ENCODE measurements at regions not wholly inside any gene's neighbourhood (a gene's known extent, or its start where the extent isn't known, plus 50 kb on each side); places are given as distances from the start of the nearest gene placed in this dataset.

DNA sequence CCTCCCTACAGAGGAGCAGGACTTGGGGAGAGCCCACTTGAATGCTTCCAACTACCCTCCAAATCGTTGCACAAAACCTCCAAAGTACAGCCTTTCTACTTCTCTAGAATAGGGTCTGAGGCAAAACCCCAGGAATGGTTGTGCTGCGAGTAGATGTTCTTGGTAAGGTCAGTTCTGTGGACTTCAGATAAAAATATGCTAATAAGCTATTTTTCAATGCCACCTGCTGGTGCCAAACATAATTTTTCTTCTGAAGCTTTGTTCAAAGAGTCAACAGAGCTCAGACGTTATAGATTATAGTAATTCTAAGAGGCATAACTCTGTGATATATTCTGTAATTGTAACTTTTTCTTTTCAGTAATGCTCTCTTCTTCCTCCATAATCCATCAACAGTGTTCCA lies 425.7 kb downstream of the GPAT3 start:
- TF ChIP-seq SIN3A (IDR thresholded peaks at IDR 0.05; ENCODE audit: borderline replicate concordance, insufficient read depth, low read length) = no peak
- no peak for TF ChIP-seq TAF1 (IDR thresholded peaks at IDR 0.05; ENCODE audit: borderline replicate concordance, insufficient read depth, low read length)
- no peak for TF ChIP-seq FOXP2 (optimal IDR thresholded peaks at IDR 0.05; ENCODE audit: borderline replicate concordance, extremely low read depth, extremely low read length, insufficient read depth)
- no peak for TF ChIP-seq POLR2AphosphoS5 (IDR thresholded peaks at IDR 0.05; ENCODE audit: low read depth, low read length)
- TF ChIP-seq, protein P1, sequence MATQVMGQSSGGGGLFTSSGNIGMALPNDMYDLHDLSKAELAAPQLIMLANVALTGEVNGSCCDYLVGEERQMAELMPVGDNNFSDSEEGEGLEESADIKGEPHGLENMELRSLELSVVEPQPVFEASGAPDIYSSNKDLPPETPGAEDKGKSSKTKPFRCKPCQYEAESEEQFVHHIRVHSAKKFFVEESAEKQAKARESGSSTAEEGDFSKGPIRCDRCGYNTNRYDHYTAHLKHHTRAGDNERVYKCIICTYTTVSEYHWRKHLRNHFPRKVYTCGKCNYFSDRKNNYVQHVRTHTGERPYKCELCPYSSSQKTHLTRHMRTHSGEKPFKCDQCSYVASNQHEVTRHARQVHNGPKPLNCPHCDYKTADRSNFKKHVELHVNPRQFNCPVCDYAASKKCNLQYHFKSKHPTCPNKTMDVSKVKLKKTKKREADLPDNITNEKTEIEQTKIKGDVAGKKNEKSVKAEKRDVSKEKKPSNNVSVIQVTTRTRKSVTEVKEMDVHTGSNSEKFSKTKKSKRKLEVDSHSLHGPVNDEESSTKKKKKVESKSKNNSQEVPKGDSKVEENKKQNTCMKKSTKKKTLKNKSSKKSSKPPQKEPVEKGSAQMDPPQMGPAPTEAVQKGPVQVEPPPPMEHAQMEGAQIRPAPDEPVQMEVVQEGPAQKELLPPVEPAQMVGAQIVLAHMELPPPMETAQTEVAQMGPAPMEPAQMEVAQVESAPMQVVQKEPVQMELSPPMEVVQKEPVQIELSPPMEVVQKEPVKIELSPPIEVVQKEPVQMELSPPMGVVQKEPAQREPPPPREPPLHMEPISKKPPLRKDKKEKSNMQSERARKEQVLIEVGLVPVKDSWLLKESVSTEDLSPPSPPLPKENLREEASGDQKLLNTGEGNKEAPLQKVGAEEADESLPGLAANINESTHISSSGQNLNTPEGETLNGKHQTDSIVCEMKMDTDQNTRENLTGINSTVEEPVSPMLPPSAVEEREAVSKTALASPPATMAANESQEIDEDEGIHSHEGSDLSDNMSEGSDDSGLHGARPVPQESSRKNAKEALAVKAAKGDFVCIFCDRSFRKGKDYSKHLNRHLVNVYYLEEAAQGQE (IDR thresholded peaks at IDR 0.05; ENCODE audit: insufficient read depth in 1 of 2, low read depth in 2 of 2, low read length in 2 of 2) = no peak

DNA sequence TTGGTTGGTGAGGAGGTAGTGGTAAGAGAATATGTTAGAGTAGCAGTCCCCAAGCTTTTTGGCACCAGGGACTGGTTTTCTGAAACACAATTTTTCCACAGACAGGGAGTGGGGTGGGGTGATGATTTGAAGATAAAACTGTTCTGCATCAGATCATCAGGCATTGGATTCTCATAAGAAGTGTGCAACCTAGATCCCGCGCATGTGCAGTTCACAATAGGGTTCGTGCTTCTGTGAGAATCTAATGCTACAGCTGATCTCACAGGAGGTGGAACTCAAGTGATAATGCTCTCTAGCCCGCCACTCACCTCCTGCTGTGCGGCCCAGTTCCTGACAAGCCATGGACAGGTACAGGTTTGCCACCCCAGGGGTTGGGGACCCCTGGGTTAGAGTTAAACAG lies 423.3 kb downstream of the GPAT3 start:
- TF ChIP-seq FOXP2 (optimal IDR thresholded peaks at IDR 0.05; ENCODE audit: borderline replicate concordance, extremely low read depth, extremely low read length, insufficient read depth) (no peak), TAF1 (IDR thresholded peaks at IDR 0.05; ENCODE audit: borderline replicate concordance, insufficient read depth, low read length) (no peak), POLR2AphosphoS5 (IDR thresholded peaks at IDR 0.05; ENCODE audit: low read depth, low read length) (no peak)
- TF ChIP-seq, protein P1 (IDR thresholded peaks at IDR 0.05; ENCODE audit: insufficient read depth in 1 of 2, low read depth in 2 of 2, low read length in 2 of 2) = no peak

DNA sequence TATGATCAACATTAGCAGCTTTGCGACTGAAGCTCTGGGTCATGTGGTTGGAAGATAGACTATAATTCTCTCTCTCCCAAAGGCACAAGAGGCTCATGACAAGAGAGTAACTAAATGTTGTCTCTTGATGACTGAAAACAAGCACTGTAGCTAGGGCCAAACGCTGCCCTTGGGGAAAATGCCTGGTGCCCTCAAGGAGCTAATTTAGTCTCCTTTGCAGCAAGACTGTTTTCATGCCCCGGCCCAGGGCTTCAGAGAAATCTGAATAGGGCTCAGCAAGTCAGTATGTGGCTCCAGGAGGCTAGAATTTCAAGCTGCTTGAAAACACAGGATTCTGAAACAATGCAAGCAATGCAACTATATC lies 411.9 kb downstream of the GPAT3 start:
- TF ChIP-seq, protein P1 (IDR thresholded peaks at IDR 0.05; ENCODE audit: insufficient read depth in 1 of 2, low read depth in 2 of 2, low read length in 2 of 2) = no peak
- TF ChIP-seq TAF1 (IDR thresholded peaks at IDR 0.05; ENCODE audit: borderline replicate concordance, insufficient read depth, low read length) = no peak
- no peak for TF ChIP-seq FOXP2 (optimal IDR thresholded peaks at IDR 0.05; ENCODE audit: borderline replicate concordance, extremely low read depth, extremely low read length, insufficient read depth)
- TF ChIP-seq POLR2AphosphoS5 (IDR thresholded peaks at IDR 0.05; ENCODE audit: low read depth, low read length) = no peak
- no peak for TF ChIP-seq SIN3A (IDR thresholded peaks at IDR 0.05; ENCODE audit: borderline replicate concordance, insufficient read depth, low read length)

DNA sequence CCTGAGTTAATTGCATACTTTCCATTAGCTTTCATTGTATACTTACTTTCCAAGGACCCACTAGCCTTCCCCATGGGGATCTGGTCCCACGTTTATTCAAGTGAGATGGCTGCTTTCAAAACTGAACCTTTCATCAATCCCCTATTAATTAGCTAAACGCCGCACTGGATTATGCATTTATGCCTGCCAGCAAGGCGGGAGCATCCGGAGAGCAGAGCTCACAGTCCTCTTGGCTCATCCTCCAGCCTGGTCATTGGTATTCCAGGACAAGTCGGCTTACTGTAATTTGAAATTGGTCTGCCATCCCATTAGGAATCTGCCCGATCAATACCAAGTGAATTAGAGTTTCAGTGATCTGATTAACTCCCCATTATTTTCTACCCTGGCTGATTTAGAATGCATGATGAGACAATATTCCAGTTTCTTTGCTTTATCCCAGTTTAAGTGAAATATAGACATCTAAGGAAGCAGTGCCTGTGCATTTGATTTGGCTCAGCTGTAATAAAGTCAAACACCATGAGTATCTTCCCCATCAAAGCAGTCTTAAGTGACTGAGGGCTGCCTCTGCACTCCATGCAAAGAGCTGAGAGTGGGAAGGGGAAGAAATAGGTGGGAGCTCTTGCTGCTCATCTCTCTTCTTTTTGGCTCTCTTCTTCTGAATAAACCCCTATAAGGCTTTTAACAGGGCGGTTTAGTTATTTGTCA lies 411.4 kb downstream of the GPAT3 start:
- TF ChIP-seq SIN3A (IDR thresholded peaks at IDR 0.05; ENCODE audit: borderline replicate concordance, insufficient read depth, low read length) = no peak
- TF ChIP-seq FOXP2 (optimal IDR thresholded peaks at IDR 0.05; ENCODE audit: borderline replicate concordance, extremely low read depth, extremely low read length, insufficient read depth) = no peak
- TF ChIP-seq, protein P1 (IDR thresholded peaks at IDR 0.05; ENCODE audit: insufficient read depth in 1 of 2, low read depth in 2 of 2, low read length in 2 of 2) = no peak
- no peak for TF ChIP-seq TAF1 (IDR thresholded peaks at IDR 0.05; ENCODE audit: borderline replicate concordance, insufficient read depth, low read length)
- no peak for TF ChIP-seq POLR2AphosphoS5 (IDR thresholded peaks at IDR 0.05; ENCODE audit: low read depth, low read length)

All from PFSK-1 (cell line).